Stimulated activated CD4-positive, alpha-beta T cell treated with anti-CD3 and anti-CD28 coated beads, Interleukin-1b, Interleukin-23, amount 100 ng/mL, for 48 hours (primary cell): ENCODE measurements at regions not wholly inside any gene's neighbourhood (a gene's known extent, or its start where the extent isn't known, plus 50 kb on each side); places are given as distances from the start of the nearest gene placed in this dataset.
A peak's percentile ranks its signal among the peaks of the same experiment; 100 is the strongest.

ENCODE experiments used
- DNase-seq: peaks from one replicate; pipeline ENCODE4 v3.0.0-alpha.2; 2020

DNA sequence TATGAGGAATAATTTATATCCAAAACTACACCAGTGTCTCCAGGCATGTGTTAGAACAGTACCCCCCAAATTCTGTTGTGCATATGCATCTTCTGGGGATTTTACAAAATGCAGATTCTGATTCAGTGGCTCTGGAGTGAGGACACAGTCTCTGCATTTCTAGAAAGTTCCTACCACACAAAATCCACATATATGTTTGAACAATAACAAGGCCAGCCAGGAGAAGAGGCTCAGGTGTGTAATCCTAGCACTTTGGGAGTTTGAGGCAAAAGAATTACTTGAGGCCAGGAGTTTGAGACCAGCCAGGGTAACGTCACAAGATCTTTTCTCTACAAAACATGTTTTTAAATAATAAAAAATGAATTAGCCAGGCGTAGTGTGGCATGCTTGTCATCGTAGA lies 84.9 kb downstream of the ZNF280B start:
- DNase-seq: no peak

GRCh38 chr22:22424210-22424800 lies 84.2 kb downstream of the ZNF280B start:
- no peak for DNase-seq

GRCh38 chr22:22424956-22425355 lies 83.6 kb downstream of the ZNF280B start:
- DNase-seq: no peak

- no peak for DNase-seq
Measured at GRCh38 chr22:22425356-22425755, 83.2 kb downstream of the ZNF280B start.

DNA sequence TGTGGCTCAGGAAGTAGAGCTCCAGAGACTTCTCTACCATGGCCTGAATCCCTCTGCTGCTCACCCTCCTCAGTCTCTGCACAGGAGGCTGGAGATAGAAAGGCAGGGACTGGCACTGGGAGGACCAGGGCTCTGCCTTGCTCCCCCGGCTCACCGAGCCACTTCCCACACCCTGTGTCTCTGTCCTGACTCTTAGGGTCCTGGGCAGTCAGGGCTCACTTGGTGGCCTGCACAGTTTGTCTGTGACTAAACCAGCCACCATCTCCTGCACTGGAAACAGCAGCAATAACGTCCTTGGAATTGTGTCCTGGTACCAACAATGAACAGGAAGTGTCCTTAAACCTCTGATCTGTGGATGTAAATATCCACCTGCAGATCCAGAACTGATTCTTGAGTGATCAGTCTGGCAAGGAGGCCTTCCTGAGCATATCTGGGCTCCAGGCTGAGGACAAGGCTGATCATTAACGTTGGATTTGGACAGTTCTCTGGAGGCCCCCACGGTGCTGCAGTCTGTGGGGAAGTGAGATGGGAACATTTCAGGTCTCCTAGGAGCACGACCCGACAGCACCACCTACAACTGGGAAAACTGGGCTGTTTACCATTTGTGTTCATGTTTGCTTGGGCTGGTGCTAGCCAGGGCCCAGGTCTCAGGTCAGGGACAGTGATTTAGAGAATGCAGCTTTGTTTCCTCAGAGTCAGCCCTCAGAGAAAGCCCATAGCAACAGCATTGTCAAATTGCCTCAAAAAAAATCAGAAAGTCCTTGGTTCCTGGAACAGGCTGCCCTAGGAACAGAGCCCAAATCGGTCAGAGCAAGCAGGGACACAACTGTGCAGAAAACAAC lies 82.5 kb downstream of the ZNF280B start:
- DNase-seq: no peak

DNA sequence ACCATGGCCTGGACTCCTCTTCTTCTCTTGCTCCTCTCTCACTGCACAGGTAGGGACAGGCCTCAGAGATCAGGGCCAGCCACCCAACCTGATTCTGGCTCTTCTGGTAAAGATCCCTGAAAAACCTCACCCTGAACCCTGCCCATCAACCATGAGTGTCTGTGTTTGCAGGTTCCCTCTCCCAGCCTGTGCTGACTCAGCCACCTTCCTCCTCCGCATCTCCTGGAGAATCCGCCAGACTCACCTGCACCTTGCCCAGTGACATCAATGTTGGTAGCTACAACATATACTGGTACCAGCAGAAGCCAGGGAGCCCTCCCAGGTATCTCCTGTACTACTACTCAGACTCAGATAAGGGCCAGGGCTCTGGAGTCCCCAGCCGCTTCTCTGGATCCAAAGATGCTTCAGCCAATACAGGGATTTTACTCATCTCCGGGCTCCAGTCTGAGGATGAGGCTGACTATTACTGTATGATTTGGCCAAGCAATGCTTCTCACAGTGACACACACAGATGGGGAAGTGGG lies 80.9 kb downstream of the ZNF280B start:
- DNase-seq: no peak

- DNase-seq: no peak
Measured at GRCh38 chr22:22428222-22429098, 80.1 kb downstream of the ZNF280B start.

- no peak for DNase-seq
Measured at GRCh38 chr22:22429369-22430108, 79.0 kb downstream of the ZNF280B start.

DNA sequence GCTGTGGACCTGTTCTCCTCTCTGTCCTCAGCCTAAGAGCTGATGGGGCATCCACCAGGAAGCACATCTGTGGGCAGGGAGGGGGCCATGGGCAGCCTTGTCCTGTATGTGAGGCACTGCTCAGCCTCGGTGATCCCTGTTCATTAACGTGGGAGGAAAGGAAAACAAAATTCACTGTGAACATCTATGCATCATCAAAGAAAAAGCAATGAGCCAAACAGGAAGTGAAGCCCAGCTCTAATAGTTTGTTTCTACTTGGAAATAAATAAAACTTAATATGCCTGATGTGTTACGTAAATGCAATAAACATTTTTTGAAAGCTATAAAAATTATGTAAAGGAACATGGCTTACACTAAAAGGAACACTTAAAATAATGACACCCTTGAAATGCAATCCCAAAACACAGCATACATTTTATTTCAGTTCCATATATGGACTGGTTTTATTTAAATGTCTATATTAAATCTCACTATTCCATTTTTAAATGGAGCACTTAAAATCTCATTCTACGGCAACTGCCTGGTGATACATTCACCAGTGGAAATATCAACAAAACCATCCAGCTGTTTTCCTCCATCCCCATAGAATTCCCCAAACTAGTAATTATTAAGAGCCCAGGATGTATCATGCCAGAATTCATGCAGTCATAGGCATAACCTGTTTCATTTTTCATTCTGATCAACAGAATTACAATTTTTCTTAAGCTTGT lies 78.3 kb downstream of the ZNF280B start:
- DNase-seq: no peak

DNA sequence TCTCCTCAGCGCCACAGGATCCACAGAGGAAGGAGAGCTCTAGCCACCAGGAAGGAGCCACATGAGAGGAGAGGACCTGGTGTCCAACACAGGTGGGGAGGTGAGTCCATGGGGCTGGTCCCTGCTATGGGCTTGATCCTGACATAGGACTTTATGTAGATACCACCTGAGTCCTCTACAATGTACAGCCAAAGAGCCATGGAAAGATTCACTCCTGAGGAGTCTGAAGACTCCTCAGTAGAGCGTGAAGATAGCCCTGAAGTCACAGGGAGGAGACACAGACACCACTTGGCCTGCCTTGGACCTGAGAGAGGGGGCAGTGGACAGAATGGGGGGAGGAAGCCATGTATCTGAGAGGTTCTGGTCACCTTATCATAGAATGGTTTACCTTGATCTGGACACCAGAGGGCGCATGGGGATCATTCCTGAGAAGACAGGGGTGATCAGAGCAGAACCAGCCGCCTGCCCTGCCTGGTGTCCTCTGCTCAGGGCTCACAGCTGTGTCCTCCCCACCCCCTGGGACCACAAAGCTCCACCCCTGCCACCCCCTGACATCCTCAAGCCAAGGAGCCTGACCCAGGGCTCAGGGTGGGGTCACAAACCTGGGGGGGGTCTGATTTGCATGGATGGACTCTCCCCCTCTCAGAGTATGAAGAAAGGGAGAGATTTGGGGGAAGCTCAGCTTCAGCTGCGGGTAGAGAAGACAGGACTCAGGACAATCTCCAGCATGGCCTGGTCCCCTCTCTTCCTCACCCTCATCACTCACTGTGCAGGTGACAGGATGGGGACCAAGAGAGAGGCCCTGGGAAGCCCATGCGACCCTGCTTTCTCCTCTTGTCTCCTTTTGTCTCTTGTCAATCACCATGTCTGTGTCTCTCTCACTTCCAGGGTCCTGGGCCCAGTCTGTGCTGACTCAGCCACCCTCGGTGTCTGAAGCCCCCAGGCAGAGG lies 77.0 kb downstream of the ZNF280B start:
- peak; percentile 42 for DNase-seq

GRCh38 chr22:22432479-22432878 lies 76.1 kb downstream of the ZNF280B start:
- DNase-seq: no peak

GRCh38 chr22:22432937-22433336 lies 75.6 kb downstream of the ZNF280B start:
- no peak for DNase-seq

- DNase-seq: no peak
Measured at GRCh38 chr22:22433770-22434169, 74.8 kb downstream of the ZNF280B start.
